ENCODE measurements at regions not wholly inside any gene's neighbourhood (a gene's known extent, or its start where the extent isn't known, plus 50 kb on each side); places are given as distances from the start of the nearest gene placed in this dataset.

DNA sequence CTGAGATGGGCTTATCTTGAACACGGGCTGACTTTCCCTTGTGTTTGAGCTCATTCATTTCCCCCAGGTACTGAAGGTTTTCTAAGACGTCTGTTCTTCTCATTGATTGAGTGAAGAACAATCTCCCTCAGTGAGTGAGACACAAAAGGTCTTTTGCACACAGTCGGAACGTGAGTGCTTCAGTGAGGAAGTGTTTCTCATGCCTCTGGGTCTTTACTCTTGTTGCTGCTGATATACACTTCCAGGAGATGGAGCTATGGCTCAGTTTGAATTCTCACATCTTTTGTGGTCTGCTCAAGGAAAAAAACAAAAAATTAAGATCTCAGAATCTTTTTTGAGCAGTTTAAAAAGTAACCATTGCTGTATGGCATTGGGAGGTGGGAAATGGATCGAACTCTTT is 981.9 kb upstream of the TENM3 start:
- TF ChIP-seq POLR2A (IDR thresholded peaks at IDR 0.05), result no peak
- TF ChIP-seq, protein P1, sequence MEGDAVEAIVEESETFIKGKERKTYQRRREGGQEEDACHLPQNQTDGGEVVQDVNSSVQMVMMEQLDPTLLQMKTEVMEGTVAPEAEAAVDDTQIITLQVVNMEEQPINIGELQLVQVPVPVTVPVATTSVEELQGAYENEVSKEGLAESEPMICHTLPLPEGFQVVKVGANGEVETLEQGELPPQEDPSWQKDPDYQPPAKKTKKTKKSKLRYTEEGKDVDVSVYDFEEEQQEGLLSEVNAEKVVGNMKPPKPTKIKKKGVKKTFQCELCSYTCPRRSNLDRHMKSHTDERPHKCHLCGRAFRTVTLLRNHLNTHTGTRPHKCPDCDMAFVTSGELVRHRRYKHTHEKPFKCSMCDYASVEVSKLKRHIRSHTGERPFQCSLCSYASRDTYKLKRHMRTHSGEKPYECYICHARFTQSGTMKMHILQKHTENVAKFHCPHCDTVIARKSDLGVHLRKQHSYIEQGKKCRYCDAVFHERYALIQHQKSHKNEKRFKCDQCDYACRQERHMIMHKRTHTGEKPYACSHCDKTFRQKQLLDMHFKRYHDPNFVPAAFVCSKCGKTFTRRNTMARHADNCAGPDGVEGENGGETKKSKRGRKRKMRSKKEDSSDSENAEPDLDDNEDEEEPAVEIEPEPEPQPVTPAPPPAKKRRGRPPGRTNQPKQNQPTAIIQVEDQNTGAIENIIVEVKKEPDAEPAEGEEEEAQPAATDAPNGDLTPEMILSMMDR (IDR thresholded peaks at IDR 0.05), result no peak
